Lung microvascular endothelial cell (primary cell): ENCODE measurements at regions not wholly inside any gene's neighbourhood (a gene's known extent, or its start where the extent isn't known, plus 50 kb on each side); places are given as distances from the start of the nearest gene placed in this dataset.

ENCODE experiments used
- DNase-seq, 2 donors: peaks; one replicate each; pipeline versions ENCODE4 v3.0.0 to v3.0.0-alpha.2; 2010; ENCODE audit warnings: low read depth in 2 of 2

DNA sequence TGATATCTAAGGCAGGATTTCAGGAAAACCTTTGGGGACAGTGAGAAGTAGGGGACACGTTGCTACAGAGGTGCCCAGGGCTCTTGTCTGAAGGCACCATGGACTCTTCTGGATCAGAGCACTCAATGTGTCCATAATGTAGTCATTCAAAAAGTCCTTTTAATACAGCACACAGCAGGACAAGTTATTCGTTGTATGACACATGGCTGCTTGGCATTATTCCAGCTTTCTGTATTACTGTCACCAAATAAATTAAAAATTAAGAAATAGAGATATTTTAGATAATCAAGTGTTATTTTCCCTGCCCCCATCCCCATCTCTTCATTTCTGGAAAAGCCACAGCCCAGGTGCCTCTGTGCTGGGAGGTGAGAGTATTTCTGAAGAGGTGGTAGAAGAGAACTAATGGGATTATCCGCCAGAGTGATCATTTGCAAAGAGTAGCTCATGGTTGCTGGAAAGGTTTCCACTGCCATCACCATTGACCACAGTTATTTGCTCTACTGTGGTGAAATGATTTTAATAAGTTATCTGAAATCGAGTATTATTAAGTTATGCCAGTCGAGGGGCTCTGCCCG, 83.0 kb downstream of the CXCL12 start:
- DNase-seq = no peak

DNA sequence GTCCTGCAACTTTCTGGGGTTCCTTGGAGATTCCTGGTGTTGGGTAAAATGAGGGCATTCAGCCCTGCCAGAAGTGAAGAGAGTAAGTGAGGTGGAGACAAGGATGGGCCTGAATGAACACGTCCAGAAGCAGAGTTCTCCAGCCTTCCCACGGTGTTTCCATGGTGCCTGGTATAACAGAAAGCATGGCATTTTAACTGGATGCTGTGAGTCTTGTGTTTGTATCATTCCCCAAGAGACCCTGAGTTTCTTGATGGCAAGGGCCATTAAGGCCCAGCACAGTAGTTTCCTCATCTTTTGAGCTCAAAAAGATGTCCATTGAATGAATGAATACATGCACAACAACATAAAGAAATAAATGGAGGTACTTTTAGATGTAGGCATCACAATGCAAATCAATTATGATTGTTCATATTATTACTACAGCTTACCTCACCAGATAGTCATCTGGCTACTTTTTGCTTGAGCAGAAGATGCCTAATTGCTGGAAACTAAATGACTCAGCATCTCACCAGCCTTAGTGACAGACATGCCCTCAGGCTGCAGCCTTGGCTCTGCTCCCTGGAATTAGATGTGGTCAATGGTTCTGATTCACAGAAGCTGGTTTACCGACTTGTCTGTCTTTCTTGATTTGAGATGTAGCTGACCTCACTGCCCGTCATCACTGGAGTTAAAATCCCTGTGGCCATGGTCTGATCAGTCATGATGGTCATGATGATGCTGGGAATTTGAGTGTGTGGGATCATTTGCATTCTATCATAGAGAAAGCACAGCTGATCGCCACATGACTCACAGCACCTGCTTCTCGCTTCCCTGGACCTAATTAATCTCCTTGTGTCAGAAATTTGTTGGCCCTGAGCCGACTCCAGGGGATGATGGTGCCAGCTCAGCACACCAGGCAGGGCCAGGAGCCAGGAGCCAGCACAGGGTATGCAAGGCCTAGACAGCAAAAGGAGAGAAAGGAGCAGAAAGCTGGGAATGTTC, 83.9 kb downstream of the CXCL12 start:
- DNase-seq = peak in 1 of 2 donors; percentile 66

GRCh38 chr10:44298713-44299112, 86.2 kb downstream of the CXCL12 start:
- DNase-seq = no peak

DNA sequence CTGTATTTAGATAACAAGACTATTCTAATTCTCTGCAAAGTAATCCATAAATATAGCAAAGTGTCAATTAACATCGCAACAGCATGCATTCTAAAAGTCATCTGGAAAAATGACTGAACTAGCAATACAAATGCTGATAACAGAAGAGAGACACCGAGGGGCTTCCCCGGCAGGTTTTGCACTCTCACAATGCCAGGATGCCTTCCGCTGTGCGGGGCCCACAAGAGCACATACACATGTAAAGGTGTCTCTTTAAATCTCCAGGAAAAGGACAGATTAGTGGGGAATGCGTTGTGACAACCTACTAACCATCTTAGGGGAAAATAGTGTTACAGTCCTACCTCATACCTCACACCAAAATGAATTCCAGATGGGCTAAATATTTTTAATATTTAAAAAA, 86.9 kb downstream of the CXCL12 start:
- DNase-seq = no peak

DNA sequence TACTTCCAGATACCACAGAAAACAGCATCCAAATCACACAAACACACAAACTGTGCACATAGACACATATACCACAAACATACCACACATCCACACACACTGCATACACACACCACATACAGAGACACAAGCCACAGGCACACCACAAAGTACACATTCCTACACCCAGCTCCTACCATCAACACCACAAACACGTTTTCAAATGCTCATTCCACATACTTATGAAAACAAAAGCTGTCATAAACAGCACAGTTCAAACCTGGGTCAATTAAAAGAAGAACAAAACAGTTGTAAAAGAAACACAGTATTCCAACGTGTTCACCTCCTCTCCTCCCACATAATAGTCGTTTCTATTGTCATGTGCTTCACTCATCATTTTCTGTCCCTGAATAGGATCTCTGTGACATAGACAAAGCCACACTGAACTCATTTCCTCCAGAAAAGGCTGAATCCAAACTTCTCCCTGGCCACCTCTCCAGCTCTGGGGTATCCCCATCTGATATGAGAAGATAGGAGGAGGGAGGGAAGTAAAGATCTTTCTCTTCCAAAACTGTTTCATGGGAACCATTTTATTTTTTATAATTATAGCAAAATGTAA, 89.2 kb downstream of the CXCL12 start:
- DNase-seq = no peak

- no peak for DNase-seq
Measured at GRCh38 chr10:44294726-44295412, 90.0 kb downstream of the CXCL12 start.

DNA sequence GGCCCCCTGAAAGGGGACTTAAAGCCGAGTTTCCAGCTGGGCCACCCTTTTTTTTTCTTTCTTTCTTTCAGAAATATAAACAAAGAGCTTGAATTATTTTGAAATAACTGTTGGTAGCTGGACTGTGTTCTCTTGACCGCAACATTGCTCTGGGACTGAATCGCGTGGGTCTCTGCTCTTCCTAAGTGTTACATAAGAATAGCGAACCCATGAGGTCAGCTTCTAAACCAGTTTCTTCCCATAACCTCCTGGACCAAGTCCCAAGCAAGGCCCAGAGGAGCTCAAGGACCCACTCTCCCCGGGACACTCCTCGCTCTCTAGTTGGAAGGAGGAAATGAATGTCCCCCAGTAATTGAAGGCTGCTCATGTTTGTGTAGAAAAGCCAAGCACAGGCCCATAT, 91.1 kb downstream of the CXCL12 start:
- no peak for DNase-seq

- no peak for DNase-seq
Measured at GRCh38 chr10:44293306-44293778, 91.6 kb downstream of the CXCL12 start.

DNA sequence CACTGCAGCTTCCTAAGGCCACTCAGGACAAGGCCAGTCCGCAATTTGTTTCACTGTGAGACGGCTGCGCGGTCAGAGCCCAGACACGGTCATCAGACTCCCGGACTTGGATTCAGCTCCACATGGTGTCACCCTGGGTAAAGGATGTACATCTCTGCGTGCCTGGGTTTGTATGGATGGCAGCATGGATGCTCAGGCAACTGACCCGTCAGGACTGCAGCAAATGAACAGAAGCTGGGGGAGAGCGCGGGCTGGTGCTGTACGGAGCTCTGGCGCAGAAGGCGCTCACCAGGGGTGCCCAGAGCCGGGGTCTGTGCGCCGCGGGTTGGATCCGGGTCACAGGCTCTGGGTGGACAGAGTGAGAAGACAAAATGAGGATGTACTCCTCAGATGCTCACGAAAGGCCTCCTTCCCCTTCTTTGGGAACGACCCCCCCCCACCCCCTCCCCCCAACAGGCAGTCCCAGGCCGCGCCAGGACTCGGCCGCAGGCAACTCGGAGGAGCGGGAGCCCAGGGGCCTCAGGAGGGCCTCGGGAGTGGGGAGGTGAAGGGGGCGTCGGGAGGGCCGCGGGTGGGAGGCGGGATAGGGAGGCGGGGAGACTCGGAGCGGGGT, 92.4 kb downstream of the CXCL12 start:
- no peak for DNase-seq

DNA sequence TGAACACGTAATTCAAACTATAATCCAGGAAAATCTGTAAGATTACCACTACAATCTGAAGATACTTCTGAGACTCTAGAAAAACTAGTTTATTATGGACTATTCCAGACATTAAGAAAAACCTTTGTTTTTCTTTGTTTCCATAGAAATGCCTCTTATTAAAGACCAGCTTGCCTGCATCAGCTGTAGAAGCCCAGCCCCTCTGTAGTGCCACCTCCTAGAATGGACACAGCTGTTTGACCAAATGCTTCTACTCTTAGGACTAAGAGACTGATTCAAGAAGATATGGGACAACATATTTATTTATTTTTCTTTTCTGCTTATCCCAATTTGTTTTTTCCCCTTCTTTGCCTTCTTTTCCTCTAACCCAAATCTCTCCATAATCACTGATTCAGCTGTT, 93.8 kb downstream of the CXCL12 start:
- no peak for DNase-seq

DNA sequence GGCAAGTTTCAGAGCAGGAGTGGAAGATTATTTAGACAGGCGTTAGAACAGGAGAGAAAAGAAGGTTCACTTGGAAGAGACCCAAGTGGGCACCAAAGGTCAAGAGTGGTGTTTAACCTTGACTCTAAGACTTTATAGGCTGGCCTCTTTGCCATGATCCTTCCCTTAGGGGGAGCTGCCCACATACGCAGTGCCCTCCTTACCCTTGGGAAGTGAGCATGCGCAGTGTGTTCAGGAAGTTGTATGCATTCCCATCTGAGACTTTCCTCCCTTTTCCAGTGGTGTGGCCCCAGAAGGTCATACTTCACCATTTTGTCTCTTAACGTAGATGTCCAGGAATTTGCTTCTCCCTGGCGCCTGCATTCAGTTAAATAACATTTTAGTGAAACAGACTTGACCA, 95.8 kb downstream of the CXCL12 start:
- DNase-seq = no peak

- DNase-seq = no peak
Measured at GRCh38 chr10:44287408-44287807, 97.5 kb downstream of the CXCL12 start.

DNA sequence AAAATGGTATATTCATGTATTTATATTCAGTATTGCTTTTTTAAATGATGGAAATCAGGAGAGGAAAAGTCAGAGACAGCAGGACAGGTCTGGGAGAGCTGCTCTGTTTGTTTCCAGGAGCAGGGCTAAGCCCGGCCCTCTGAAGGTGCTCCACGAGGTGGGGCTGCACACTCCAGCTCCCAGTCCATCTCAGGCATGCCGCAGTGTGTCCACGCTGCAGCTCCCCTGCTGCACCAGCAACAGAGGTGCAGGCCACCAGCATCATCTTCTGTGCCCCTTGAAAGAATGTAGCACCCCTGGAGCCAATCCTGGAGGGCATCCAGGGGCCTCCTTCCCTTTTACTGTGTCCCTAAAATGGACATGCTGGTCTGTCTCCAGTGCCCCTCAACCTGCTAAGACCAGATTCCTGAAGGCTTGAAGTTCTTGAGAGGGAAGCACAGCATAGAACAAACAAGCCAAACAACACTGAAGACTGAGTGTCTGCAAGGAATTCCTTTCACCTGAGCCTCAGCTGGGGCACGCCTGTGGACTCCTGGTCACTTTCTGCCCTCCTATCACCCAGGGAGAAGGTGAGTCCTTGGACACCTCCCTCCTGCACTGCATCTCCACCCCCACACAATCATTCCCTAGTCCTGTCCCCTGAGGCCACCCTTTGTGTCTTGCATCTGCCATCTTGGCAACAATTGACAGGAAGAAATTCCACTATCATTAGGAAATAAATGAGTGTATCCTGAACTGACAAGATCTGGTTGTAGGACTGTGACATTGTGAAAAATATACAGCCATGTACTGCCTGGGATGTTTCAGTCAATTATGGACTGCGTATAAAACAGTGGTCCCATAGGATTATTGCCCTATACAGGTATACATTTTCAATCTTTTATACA, 100.5 kb downstream of the CXCL12 start:
- no peak for DNase-seq

GRCh38 chr10:44282626-44283300, 102.1 kb downstream of the CXCL12 start:
- DNase-seq = no peak

GRCh38 chr10:44281662-44282061, 103.2 kb downstream of the CXCL12 start:
- DNase-seq = no peak

DNA sequence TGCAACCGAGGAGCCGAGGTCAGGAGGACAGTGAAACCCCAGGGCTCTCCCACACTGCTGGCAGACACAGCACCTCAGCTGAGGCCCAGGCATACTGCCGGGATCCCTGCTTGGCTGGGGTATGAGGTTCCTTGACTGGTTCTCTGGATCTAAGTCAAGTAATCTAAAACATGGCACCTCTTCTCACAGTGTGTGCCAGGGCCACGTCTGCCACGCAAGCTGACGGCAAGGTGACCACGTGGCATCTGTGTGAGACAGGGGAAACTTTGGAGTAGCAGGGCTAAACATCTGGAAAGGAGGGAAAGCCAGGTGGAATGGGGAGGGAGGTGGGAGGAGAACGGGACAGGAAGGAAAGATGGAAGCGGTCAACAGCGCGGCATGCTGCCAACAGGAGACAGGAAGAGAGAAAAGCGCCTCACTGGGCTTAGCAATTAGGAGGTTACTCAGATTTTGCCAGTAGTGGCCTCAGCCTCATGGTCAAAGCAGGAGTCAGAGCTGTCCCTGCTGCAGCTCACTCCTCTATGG, 103.7 kb downstream of the CXCL12 start:
- DNase-seq = peak in 1 of 2 donors; percentile 8

DNA sequence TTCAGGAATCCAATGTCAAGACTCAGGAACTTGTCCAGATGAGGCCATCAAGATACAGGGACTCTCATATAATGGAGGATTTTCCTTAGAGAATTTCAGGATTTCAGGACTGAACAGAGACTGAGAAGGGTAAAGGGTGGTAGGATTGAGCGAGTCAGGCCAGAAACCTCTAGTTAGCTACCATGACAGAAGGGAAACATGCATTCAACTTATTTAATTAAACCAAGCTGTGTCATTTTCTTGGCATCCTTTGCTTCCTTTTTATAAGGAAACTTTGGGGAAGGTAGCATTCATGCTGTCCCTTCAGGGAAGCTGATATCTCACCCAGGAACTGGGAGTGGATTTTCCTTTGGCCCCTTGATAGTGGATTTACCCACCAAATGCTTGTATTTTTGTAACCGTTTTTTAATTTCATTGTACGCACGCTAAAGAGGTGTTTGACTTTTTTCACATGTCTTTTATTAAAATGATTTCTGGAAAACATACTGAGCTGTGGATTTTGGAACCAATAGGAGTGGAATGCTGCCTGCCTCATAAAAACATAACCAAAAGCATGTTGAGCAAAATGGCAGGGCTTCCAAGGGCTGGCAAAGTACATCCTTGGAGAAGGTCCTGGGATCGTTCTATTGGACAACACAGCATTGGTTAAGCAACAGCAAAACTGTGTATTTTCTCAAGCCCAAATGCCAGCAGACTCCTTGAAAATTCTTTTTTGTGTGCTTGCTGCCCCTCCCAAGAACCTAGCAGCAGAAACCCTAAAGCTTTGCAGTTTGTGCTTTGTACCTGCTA, 104.5 kb downstream of the CXCL12 start:
- DNase-seq = no peak

- DNase-seq = no peak
Measured at GRCh38 chr10:44279426-44280126, 105.3 kb downstream of the CXCL12 start.
